OCI-LY1 (cell line): ENCODE measurements at regions not wholly inside any gene's neighbourhood (a gene's known extent, or its start where the extent isn't known, plus 50 kb on each side); places are given as distances from the start of the nearest gene placed in this dataset.

Experiments
- EZH2 ChIP-seq: fragments of 200-600 bp; sonication (generic), shearing (Covaris generic); IDR thresholded peaks from 2 replicates; pipeline ENCODE4 v1.8.0; 2017; ENCODE audit warnings: borderline replicate concordance, mixed run types, mild to moderate bottlenecking, antibody characterized with exemption, low read length, moderate library complexity, mixed read lengths
- TF ChIP-seq, protein P1 (sequence below): fragments of 200-600 bp; sonication (generic), shearing (Covaris generic); IDR thresholded peaks from 2 replicates; pipeline ENCODE4 v1.5.1; 2017; ENCODE audit warnings: mild to moderate bottlenecking, antibody characterized with exemption, low read length, moderate library complexity, mixed read lengths

DNA sequence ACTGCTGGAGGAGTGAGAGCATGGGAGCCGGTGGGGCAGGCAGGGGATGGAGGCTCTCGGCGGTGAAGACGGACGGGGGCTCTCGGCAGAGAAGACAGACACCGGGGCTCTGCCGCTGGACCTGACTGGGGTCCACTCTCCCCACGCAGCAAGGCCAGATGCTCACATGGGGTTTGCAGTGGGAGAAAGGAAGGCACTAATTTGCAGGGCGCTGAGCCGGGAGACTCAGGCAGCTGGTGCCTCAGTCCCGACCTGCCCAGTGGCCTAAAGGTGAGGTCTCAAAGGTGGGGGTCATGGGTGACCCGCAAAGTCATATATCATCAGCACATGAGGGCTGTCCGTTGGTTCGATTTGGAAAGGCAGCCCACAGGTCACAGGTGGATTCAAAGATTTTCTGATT, 187.3 kb downstream of the ERMARD start:
- TF ChIP-seq, protein P1, sequence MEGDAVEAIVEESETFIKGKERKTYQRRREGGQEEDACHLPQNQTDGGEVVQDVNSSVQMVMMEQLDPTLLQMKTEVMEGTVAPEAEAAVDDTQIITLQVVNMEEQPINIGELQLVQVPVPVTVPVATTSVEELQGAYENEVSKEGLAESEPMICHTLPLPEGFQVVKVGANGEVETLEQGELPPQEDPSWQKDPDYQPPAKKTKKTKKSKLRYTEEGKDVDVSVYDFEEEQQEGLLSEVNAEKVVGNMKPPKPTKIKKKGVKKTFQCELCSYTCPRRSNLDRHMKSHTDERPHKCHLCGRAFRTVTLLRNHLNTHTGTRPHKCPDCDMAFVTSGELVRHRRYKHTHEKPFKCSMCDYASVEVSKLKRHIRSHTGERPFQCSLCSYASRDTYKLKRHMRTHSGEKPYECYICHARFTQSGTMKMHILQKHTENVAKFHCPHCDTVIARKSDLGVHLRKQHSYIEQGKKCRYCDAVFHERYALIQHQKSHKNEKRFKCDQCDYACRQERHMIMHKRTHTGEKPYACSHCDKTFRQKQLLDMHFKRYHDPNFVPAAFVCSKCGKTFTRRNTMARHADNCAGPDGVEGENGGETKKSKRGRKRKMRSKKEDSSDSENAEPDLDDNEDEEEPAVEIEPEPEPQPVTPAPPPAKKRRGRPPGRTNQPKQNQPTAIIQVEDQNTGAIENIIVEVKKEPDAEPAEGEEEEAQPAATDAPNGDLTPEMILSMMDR: no peak
- no peak for TF ChIP-seq EZH2
